WTC11 (cell line): ENCODE measurements at regions not wholly inside any gene's neighbourhood (a gene's known extent, or its start where the extent isn't known, plus 50 kb on each side); places are given as distances from the start of the nearest gene placed in this dataset.

Source experiments
- ATAC-seq: fragments of 200-7000 bp; cut with Tn5 transposase; 2 replicates; pipeline ENCODE4 v1.10.0; 2021; ENCODE audit warnings: mild to moderate bottlenecking, moderate library complexity
- CTCF ChIA-PET: fragments of 300-600 bp; sonication (Branson Sonifier 250); formaldehyde crosslinking; loops from one replicate; lab custom pipeline; 2021; ENCODE audit warnings: antibody characterized with exemption; lab: Charles Lee
- POLR2A ChIA-PET: fragments of 350-600 bp; sonication (Branson Sonifier 250); formaldehyde crosslinking; loops from one replicate; lab custom pipeline; 2021; ENCODE audit warnings: antibody characterized with exemption; lab: Charles Lee
- DNase-seq: peaks from one replicate; pipeline ENCODE4 v3.0.0; 2021; ENCODE audit warnings: low spot score
- H3K27ac Mint-ChIP-seq: 2 replicates; pipeline ENCODE4 v1.8.0; 2021; ENCODE audit warnings: mixed read lengths
- H3K27me3 Mint-ChIP-seq: 2 replicates; pipeline ENCODE4 v1.8.0; 2021; ENCODE audit warnings: low read depth, mild to moderate bottlenecking, moderate library complexity, mixed read lengths
- H3K36me3 Mint-ChIP-seq: 2 replicates; pipeline ENCODE4 v1.8.0; 2021; ENCODE audit warnings: mixed read lengths
- H3K4me1 Mint-ChIP-seq: 2 replicates; pipeline ENCODE4 v1.8.0; 2022; ENCODE audit warnings: mixed read lengths
- H3K4me3 Mint-ChIP-seq: 2 replicates; pipeline ENCODE4 v1.8.0; 2021; ENCODE audit warnings: mild to moderate bottlenecking, moderate library complexity, mixed read lengths
- H3K9me3 Mint-ChIP-seq: 2 replicates; pipeline ENCODE4 v1.8.0; 2021; ENCODE audit warnings: mixed read lengths
- HMGXB4 ChIP-seq: sonication (generic); formaldehyde crosslinking; IDR thresholded peaks from 2 replicates; pipeline ENCODE4 v1.8.1; 2023; ENCODE audit warnings: mild to moderate bottlenecking, moderate library complexity, missing genetic modification reagents
- IRF2 ChIP-seq: sonication (generic); formaldehyde crosslinking; IDR thresholded peaks from 2 replicates; pipeline ENCODE4 v1.8.0; 2022; ENCODE audit warnings: low read depth, missing genetic modification reagents, borderline replicate concordance
- KAT7 ChIP-seq: sonication (generic); formaldehyde crosslinking; IDR thresholded peaks from 2 replicates; pipeline ENCODE4 v1.8.1; 2023; ENCODE audit warnings: missing genetic modification reagents, mild to moderate bottlenecking, borderline replicate concordance
- MXD4 ChIP-seq: fragments of 250-450 bp; sonication (Bioruptor Pico); IDR thresholded peaks from 2 replicates; pipeline ENCODE4 v1.8.0; 2021; ENCODE audit warnings: mild to moderate bottlenecking, moderate library complexity, borderline replicate concordance
- MYBL2 ChIP-seq: sonication (generic); formaldehyde crosslinking; IDR thresholded peaks from 2 replicates; pipeline ENCODE4 v1.8.1; 2023; ENCODE audit warnings: mild to moderate bottlenecking, moderate library complexity, missing genetic modification reagents
- NFATC4 ChIP-seq: fragments of 250-450 bp; sonication (Bioruptor Pico); IDR thresholded peaks from 2 replicates; pipeline ENCODE4 v1.9.0; 2021; ENCODE audit warnings: mild to moderate bottlenecking
- PRDM15 ChIP-seq: sonication (generic); formaldehyde crosslinking; IDR thresholded peaks from 2 replicates; pipeline ENCODE4 v1.8.0; 2022; ENCODE audit warnings: missing genetic modification reagents
- RORB ChIP-seq: fragments of 250-450 bp; sonication (Bioruptor Pico); IDR thresholded peaks from 2 replicates; pipeline ENCODE4 v1.9.0; 2021; ENCODE audit warnings: mild to moderate bottlenecking
- SOX15 ChIP-seq: fragments of 250-450 bp; sonication (Bioruptor Pico); IDR thresholded peaks from 2 replicates; pipeline ENCODE4 v1.9.0; 2021; ENCODE audit warnings: mild to moderate bottlenecking
- TEAD1 ChIP-seq: sonication (generic); formaldehyde crosslinking; IDR thresholded peaks from 2 replicates; pipeline ENCODE4 v1.8.0; 2022; ENCODE audit warnings: mild to moderate bottlenecking, missing genetic modification reagents
- ZMAT4 ChIP-seq: fragments of 250-450 bp; sonication (Bioruptor Pico); IDR thresholded peaks from 2 replicates; pipeline ENCODE4 v1.9.0; 2021; ENCODE audit warnings: mild to moderate bottlenecking
- ZNF232 ChIP-seq: sonication (generic); formaldehyde crosslinking; IDR thresholded peaks from 2 replicates; pipeline ENCODE4 v1.8.0; 2022; ENCODE audit warnings: mild to moderate bottlenecking, missing genetic modification reagents
- ZNF425 ChIP-seq: fragments of 250-450 bp; sonication (Bioruptor Pico); conservative IDR thresholded peaks from 2 replicates; pipeline ENCODE4 v1.9.0; 2021; ENCODE audit warnings: mild to moderate bottlenecking
- TF ChIP-seq, protein P1 (sequence below): fragments of 200-600 bp; IDR thresholded peaks from 2 replicates; pipeline ENCODE4 v1.8.0; 2022; ENCODE audit warnings: antibody characterized with exemption
- TF ChIP-seq, protein P2 (sequence below): sonication (generic); formaldehyde crosslinking; IDR thresholded peaks from 2 replicates; pipeline ENCODE4 v1.8.1; 2023; ENCODE audit warnings: mild to moderate bottlenecking, missing genetic modification reagents, moderate library complexity
- TF ChIP-seq, protein P3 (sequence below): fragments of 250-450 bp; sonication (Bioruptor Pico); IDR thresholded peaks from 2 replicates; pipeline ENCODE4 v2.1.2; 2022; ENCODE audit warnings: mild to moderate bottlenecking, moderate library complexity
- TF ChIP-seq, protein P4 (sequence below): sonication (generic); formaldehyde crosslinking; conservative IDR thresholded peaks from 2 replicates; pipeline ENCODE4 v1.8.1; 2022; ENCODE audit warnings: mild to moderate bottlenecking, missing genetic modification reagents
- TF ChIP-seq, protein P5 (sequence below): sonication (generic); formaldehyde crosslinking; IDR thresholded peaks from 2 replicates; pipeline ENCODE4 v1.8.1; 2022; ENCODE audit warnings: missing genetic modification reagents, borderline replicate concordance

DNA sequence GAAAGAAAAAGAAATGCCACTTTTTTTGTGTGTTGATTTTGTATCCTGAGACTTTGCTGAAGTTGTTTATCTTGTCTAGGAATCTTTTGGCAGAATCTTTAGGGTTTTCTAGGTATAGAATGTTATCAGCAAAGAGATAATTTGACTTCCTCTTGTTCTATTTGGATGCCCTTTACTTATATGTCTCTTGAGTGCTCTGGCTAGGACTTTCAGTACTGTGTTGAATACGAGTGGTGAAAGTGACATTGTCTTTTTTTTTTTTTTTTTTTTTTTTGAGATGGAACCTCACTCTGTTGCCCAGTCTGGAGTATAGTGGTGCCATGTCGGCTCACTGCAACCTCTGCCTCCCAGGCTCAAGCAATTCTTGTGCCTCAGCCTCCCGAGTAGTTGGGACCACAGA lies 64.7 kb upstream of the NPHP3 start:
- ChIA-PET POLR2A (no interaction called here), CTCF (no interaction called here)
- ATAC-seq (no peak), DNase-seq (no peak)
- no peak overlapping the region for H3K27ac Mint-ChIP-seq
- no peaks in the 10 kb centered on the region for H3K9me3 Mint-ChIP-seq
- peaks cover 12% of the 10 kb centered on the region for H3K4me1 Mint-ChIP-seq
- H3K36me3 Mint-ChIP-seq, result no peaks in the 10 kb centered on the region
- no peak for TF ChIP-seq RORB (CRISPR knock-in tag)
- TF ChIP-seq PRDM15 (CRISPR knock-in tag), result no peak
- no peak for TF ChIP-seq MXD4 (CRISPR knock-in tag)
- TF ChIP-seq KAT7 (CRISPR knock-in tag), result no peak
- TF ChIP-seq, protein P1, sequence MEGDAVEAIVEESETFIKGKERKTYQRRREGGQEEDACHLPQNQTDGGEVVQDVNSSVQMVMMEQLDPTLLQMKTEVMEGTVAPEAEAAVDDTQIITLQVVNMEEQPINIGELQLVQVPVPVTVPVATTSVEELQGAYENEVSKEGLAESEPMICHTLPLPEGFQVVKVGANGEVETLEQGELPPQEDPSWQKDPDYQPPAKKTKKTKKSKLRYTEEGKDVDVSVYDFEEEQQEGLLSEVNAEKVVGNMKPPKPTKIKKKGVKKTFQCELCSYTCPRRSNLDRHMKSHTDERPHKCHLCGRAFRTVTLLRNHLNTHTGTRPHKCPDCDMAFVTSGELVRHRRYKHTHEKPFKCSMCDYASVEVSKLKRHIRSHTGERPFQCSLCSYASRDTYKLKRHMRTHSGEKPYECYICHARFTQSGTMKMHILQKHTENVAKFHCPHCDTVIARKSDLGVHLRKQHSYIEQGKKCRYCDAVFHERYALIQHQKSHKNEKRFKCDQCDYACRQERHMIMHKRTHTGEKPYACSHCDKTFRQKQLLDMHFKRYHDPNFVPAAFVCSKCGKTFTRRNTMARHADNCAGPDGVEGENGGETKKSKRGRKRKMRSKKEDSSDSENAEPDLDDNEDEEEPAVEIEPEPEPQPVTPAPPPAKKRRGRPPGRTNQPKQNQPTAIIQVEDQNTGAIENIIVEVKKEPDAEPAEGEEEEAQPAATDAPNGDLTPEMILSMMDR, result no peak
- no peak for TF ChIP-seq SOX15 (CRISPR knock-in tag)
- no peak for TF ChIP-seq HMGXB4 (CRISPR knock-in tag)
- TF ChIP-seq ZMAT4, result no peak
- TF ChIP-seq MYBL2 (CRISPR knock-in tag), result no peak
- TF ChIP-seq, protein P2, sequence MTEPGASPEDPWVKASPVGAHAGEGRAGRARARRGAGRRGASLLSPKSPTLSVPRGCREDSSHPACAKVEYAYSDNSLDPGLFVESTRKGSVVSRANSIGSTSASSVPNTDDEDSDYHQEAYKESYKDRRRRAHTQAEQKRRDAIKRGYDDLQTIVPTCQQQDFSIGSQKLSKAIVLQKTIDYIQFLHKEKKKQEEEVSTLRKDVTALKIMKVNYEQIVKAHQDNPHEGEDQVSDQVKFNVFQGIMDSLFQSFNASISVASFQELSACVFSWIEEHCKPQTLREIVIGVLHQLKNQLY, result no peak
- no peak for TF ChIP-seq IRF2
- TF ChIP-seq, protein P3, sequence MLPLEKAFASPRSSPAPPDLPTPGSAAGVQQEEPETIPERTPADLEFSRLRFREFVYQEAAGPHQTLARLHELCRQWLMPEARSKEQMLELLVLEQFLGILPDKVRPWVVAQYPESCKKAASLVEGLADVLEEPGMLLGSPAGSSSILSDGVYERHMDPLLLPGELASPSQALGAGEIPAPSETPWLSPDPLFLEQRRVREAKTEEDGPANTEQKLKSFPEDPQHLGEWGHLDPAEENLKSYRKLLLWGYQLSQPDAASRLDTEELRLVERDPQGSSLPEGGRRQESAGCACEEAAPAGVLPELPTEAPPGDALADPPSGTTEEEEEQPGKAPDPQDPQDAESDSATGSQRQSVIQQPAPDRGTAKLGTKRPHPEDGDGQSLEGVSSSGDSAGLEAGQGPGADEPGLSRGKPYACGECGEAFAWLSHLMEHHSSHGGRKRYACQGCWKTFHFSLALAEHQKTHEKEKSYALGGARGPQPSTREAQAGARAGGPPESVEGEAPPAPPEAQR, result no peak
- TF ChIP-seq ZNF232, result no peak
- TF ChIP-seq, protein P4, sequence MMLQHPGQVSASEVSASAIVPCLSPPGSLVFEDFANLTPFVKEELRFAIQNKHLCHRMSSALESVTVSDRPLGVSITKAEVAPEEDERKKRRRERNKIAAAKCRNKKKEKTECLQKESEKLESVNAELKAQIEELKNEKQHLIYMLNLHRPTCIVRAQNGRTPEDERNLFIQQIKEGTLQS, result no peak
- TF ChIP-seq TEAD1 (CRISPR knock-in tag), result no peak
- no peak for TF ChIP-seq ZNF425 (CRISPR knock-in tag)
- TF ChIP-seq, protein P5, sequence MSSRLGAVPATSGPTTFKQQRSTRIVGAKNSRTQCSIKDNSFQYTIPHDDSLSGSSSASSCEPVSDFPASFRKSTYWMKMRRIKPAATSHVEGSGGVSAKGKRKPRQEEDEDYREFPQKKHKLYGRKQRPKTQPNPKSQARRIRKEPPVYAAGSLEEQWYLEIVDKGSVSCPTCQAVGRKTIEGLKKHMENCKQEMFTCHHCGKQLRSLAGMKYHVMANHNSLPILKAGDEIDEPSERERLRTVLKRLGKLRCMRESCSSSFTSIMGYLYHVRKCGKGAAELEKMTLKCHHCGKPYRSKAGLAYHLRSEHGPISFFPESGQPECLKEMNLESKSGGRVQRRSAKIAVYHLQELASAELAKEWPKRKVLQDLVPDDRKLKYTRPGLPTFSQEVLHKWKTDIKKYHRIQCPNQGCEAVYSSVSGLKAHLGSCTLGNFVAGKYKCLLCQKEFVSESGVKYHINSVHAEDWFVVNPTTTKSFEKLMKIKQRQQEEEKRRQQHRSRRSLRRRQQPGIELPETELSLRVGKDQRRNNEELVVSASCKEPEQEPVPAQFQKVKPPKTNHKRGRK (CRISPR knock-in tag), result no peak
- TF ChIP-seq NFATC4 (CRISPR knock-in tag), result no peak
- no peaks in the 10 kb centered on the region for H3K27me3 Mint-ChIP-seq
- H3K4me3 Mint-ChIP-seq, result no peak overlapping the region
